Nephron progenitor cell (in vitro differentiated cells): ENCODE measurements at regions not wholly inside any gene's neighbourhood (a gene's known extent, or its start where the extent isn't known, plus 50 kb on each side); places are given as distances from the start of the nearest gene placed in this dataset.

Experiments used
- DNase-seq: peaks from one replicate; pipeline ENCODE4 v3.0.0; 2021
- H3K27ac Mint-ChIP-seq: 2 replicates; pipeline ENCODE4 v1.8.0; 2021; ENCODE audit warnings: mild to moderate bottlenecking, moderate library complexity, mixed read lengths
- H3K27me3 Mint-ChIP-seq: 2 replicates; pipeline ENCODE4 v1.8.0; 2021; ENCODE audit warnings: mild to moderate bottlenecking, low read depth, mixed read lengths; ENCODE audit not compliant: poor library complexity
- H3K36me3 Mint-ChIP-seq: 2 replicates; pipeline ENCODE4 v1.8.0; 2021; ENCODE audit warnings: low read depth, mixed read lengths
- H3K4me1 Mint-ChIP-seq: 2 replicates; pipeline ENCODE4 v1.8.0; 2021; ENCODE audit warnings: mixed read lengths
- H3K4me3 Mint-ChIP-seq: 2 replicates; pipeline ENCODE4 v1.8.0; 2021; ENCODE audit warnings: mild to moderate bottlenecking, moderate library complexity, mixed read lengths
- H3K9me3 Mint-ChIP-seq: 2 replicates; pipeline ENCODE4 v1.8.0; 2021; ENCODE audit warnings: mild to moderate bottlenecking, moderate library complexity, mixed read lengths
- CTCF ChIP-seq: fragments of 200-600 bp; sonication (generic); IDR thresholded peaks from 2 replicates; pipeline ENCODE4 v1.5.0; 2021; ENCODE audit warnings: antibody characterized with exemption

GRCh38 chr6:144847916-144848315 lies 562.8 kb downstream of the UTRN start:
- no peak overlapping the region for H3K27ac Mint-ChIP-seq
- no peaks in the 10 kb centered on the region for H3K9me3 Mint-ChIP-seq
- no peak for DNase-seq
- no peak for TF ChIP-seq CTCF
- peaks cover 59% of the 10 kb centered on the region for H3K36me3 Mint-ChIP-seq
- no peak overlapping the region for H3K4me3 Mint-ChIP-seq
- H3K4me1 Mint-ChIP-seq: peaks cover 7% of the 10 kb centered on the region
- no peaks in the 10 kb centered on the region for H3K27me3 Mint-ChIP-seq

- no peak overlapping the region for H3K27ac Mint-ChIP-seq
- H3K4me1 Mint-ChIP-seq: peaks cover 7% of the 10 kb centered on the region
- DNase-seq: no peak
- no peak overlapping the region for H3K4me3 Mint-ChIP-seq
- no peaks in the 10 kb centered on the region for H3K27me3 Mint-ChIP-seq
- H3K9me3 Mint-ChIP-seq: no peaks in the 10 kb centered on the region
- no peak for TF ChIP-seq CTCF
- H3K36me3 Mint-ChIP-seq: peaks cover 51% of the 10 kb centered on the region
Measured at GRCh38 chr6:144849920-144850319, 564.8 kb downstream of the UTRN start.

GRCh38 chr6:144853603-144854002 lies 568.5 kb downstream of the UTRN start:
- DNase-seq: no peak
- Mint-ChIP-seq H3K4me3 (no peak overlapping the region), H3K36me3 (peaks cover 28% of the 10 kb centered on the region), H3K9me3 (no peaks in the 10 kb centered on the region), H3K27ac (no peak overlapping the region), H3K27me3 (no peaks in the 10 kb centered on the region), H3K4me1 (no peaks in the 10 kb centered on the region)
- no peak for TF ChIP-seq CTCF

GRCh38 chr6:144854654-144855053 lies 569.5 kb downstream of the UTRN start:
- no peak for TF ChIP-seq CTCF
- Mint-ChIP-seq H3K27ac (no peak overlapping the region), H3K9me3 (no peaks in the 10 kb centered on the region), H3K4me3 (no peak overlapping the region), H3K36me3 (peaks cover 23% of the 10 kb centered on the region), H3K27me3 (no peaks in the 10 kb centered on the region), H3K4me1 (no peaks in the 10 kb centered on the region)
- no peak for DNase-seq

GRCh38 chr6:144855375-144855774 lies 570.2 kb downstream of the UTRN start:
- Mint-ChIP-seq H3K4me1 (no peaks in the 10 kb centered on the region), H3K4me3 (no peak overlapping the region), H3K36me3 (peaks cover 22% of the 10 kb centered on the region), H3K27me3 (no peaks in the 10 kb centered on the region), H3K27ac (peak overlapping the region; percentile 64), H3K9me3 (no peaks in the 10 kb centered on the region)
- no peak for DNase-seq
- no peak for TF ChIP-seq CTCF

GRCh38 chr6:144855812-144856531 lies 570.8 kb downstream of the UTRN start:
- Mint-ChIP-seq H3K4me1 (no peaks in the 10 kb centered on the region), H3K4me3 (no peak overlapping the region)

More at GRCh38 chr6:144855812-144856531, 570.8 kb downstream of the UTRN start:
- no peaks in the 10 kb centered on the region for H3K9me3 Mint-ChIP-seq
- H3K27ac Mint-ChIP-seq: no peak overlapping the region
- no peak for DNase-seq
- no peaks in the 10 kb centered on the region for H3K27me3 Mint-ChIP-seq
- TF ChIP-seq CTCF: no peak
- H3K36me3 Mint-ChIP-seq: peaks cover 16% of the 10 kb centered on the region
